HEK293 (cell line): ENCODE measurements at regions not wholly inside any gene's neighbourhood (a gene's known extent, or its start where the extent isn't known, plus 50 kb on each side); places are given as distances from the start of the nearest gene placed in this dataset.

Experiments used
- CTCF ChIA-PET: fragments of 350-600 bp; formaldehyde crosslinking; extraction: SDS; loops from one replicate; lab custom pipeline; 2021; ENCODE audit warnings: antibody characterized with exemption; lab: Yijun Ruan, JAX
- POLR2A ChIA-PET: fragments of 300-600 bp; formaldehyde crosslinking; extraction: SDS; loops from one replicate; lab custom pipeline; 2020; ENCODE audit warnings: antibody characterized with exemption, inconsistent platforms; lab: Yijun Ruan, JAX
- H3K27ac ChIP-seq: fragments of 200-500 bp; sonication (Bioruptor generic); 2 replicates; pipeline ENCODE4 v1.5.1; 2014; ENCODE audit warnings: low read depth, low read length, control low read depth, inconsistent platforms; ENCODE audit errors: extremely low read depth
- H3K36me3 ChIP-seq, 2 experiments: fragments of 200-500 bp in 1 of 2; sonication (Bioruptor generic) in 1 of 2; 1 replicate in 1 of 2; 2 replicates in 1 of 2; pipeline ENCODE4 v1.5.1; 2014 to 2017; ENCODE audit warnings: inconsistent platforms in 2 of 2, low read length in 2 of 2; ENCODE audit not compliant: control insufficient read depth in 2 of 2, insufficient read depth in 1 of 2
- H3K4me1 ChIP-seq: fragments of 200-500 bp; sonication (Bioruptor generic); 2 replicates; pipeline ENCODE4 v1.5.1; 2014; ENCODE audit warnings: mild to moderate bottlenecking, low read length, inconsistent platforms; ENCODE audit not compliant: control insufficient read depth, insufficient read depth
- H3K4me3 ChIP-seq: 2 replicates; pipeline ENCODE4 v1.5.1; 2011; ENCODE audit warnings: low read depth, mild to moderate bottlenecking, control low read depth, low read length, moderate library complexity
- H3K9me3 ChIP-seq: fragments of 200-500 bp; sonication (Bioruptor generic); 2 replicates; pipeline ENCODE4 v1.5.1; 2014; ENCODE audit warnings: low read depth, low read length, inconsistent platforms; ENCODE audit not compliant: control insufficient read depth, insufficient read depth
- KLF10 ChIP-seq: fragments of 450-650 bp; IDR thresholded peaks from 2 replicates; pipeline ENCODE4 v1.5.1; 2018; ENCODE audit warnings: missing biosample characterization, mild to moderate bottlenecking, missing genetic modification characterization
- SCRT2 ChIP-seq: fragments of 450-650 bp; formaldehyde crosslinking; IDR thresholded peaks from 2 replicates; pipeline ENCODE4 v1.5.1; 2016; ENCODE audit warnings: missing biosample characterization, missing genetic modification characterization
- SP2 ChIP-seq: fragments of 450-650 bp; formaldehyde crosslinking; IDR thresholded peaks from 2 replicates; pipeline ENCODE4 v1.5.1; 2016; ENCODE audit warnings: missing biosample characterization, missing genetic modification characterization
- TCF7L2 ChIP-seq: IDR thresholded peaks from 2 replicates; pipeline ENCODE4 v1.6.1; 2011; ENCODE audit warnings: low read depth, mild to moderate bottlenecking, inconsistent platforms, low read length, moderate library complexity, borderline replicate concordance
- ZBTB1 ChIP-seq: fragments of 450-650 bp; formaldehyde crosslinking; IDR thresholded peaks from 2 replicates; pipeline ENCODE4 v1.5.1; 2016; ENCODE audit warnings: missing biosample characterization, missing genetic modification characterization
- ZBTB20 ChIP-seq: fragments of 450-650 bp; formaldehyde crosslinking; IDR thresholded peaks from 2 replicates; pipeline ENCODE4 v1.5.1; 2016; ENCODE audit warnings: missing biosample characterization, missing genetic modification characterization
- ZBTB8A ChIP-seq: fragments of 450-650 bp; formaldehyde crosslinking; IDR thresholded peaks from 2 replicates; pipeline ENCODE4 v1.5.1; 2016; ENCODE audit warnings: missing biosample characterization, missing genetic modification characterization
- ZNF121 ChIP-seq: fragments of 450-650 bp; formaldehyde crosslinking; IDR thresholded peaks from 2 replicates; pipeline ENCODE4 v1.5.1; 2016; ENCODE audit warnings: missing biosample characterization, missing genetic modification characterization
- ZNF140 ChIP-seq: fragments of 450-650 bp; formaldehyde crosslinking; IDR thresholded peaks from 2 replicates; pipeline ENCODE4 v1.5.1; 2016; ENCODE audit warnings: missing biosample characterization, missing genetic modification characterization
- ZNF19 ChIP-seq: fragments of 450-650 bp; formaldehyde crosslinking; IDR thresholded peaks from 2 replicates; pipeline ENCODE4; 2016; ENCODE audit warnings: missing biosample characterization, missing genetic modification characterization, low read depth
- ZNF211 ChIP-seq: fragments of 450-650 bp; formaldehyde crosslinking; IDR thresholded peaks from 2 replicates; pipeline ENCODE4 v1.5.1; 2016; ENCODE audit warnings: low read depth, missing biosample characterization, missing genetic modification characterization
- ZNF24 ChIP-seq: fragments of 450-650 bp; formaldehyde crosslinking; IDR thresholded peaks from 2 replicates; pipeline ENCODE4 v1.5.1; 2016; ENCODE audit warnings: missing biosample characterization, missing genetic modification characterization
- ZNF37A ChIP-seq: fragments of 450-650 bp; IDR thresholded peaks from 2 replicates; pipeline ENCODE4 v1.5.1; 2018; ENCODE audit warnings: missing biosample characterization, missing genetic modification characterization
- ZNF473 ChIP-seq: fragments of 450-650 bp; formaldehyde crosslinking; IDR thresholded peaks from 2 replicates; pipeline ENCODE4 v1.5.1; 2017; ENCODE audit warnings: missing biosample characterization, missing genetic modification characterization
- ZNF701 ChIP-seq: fragments of 450-650 bp; formaldehyde crosslinking; IDR thresholded peaks from 2 replicates; pipeline ENCODE4 v1.5.1; 2016; ENCODE audit warnings: missing biosample characterization, missing genetic modification characterization
- ZNF747 ChIP-seq: fragments of 450-650 bp; formaldehyde crosslinking; IDR thresholded peaks from 2 replicates; pipeline ENCODE4 v1.5.1; 2016; ENCODE audit warnings: missing biosample characterization, missing genetic modification characterization
- ZNF791 ChIP-seq: fragments of 450-650 bp; formaldehyde crosslinking; IDR thresholded peaks from 2 replicates; pipeline ENCODE4 v1.5.1; 2016; ENCODE audit warnings: missing biosample characterization, missing genetic modification characterization
- ZSCAN23 ChIP-seq: fragments of 450-650 bp; formaldehyde crosslinking; IDR thresholded peaks from 2 replicates; pipeline ENCODE4 v1.5.1; 2016; ENCODE audit warnings: missing biosample characterization, missing genetic modification characterization
- TF ChIP-seq, protein P1 (sequence below): fragments of 450-650 bp; formaldehyde crosslinking; IDR thresholded peaks from 2 replicates; pipeline ENCODE4 v1.5.1; 2017; ENCODE audit warnings: missing biosample characterization, missing genetic modification characterization
- TF ChIP-seq, protein P2 (sequence below): fragments of 450-650 bp; formaldehyde crosslinking; IDR thresholded peaks from 2 replicates; pipeline ENCODE4 v1.5.1; 2016; ENCODE audit warnings: missing biosample characterization, missing genetic modification characterization
- TF ChIP-seq, protein P3 (sequence below): fragments of 450-650 bp; formaldehyde crosslinking; IDR thresholded peaks from 2 replicates; pipeline ENCODE4 v1.5.1; 2016; ENCODE audit warnings: missing biosample characterization, missing genetic modification characterization, borderline replicate concordance
- TF ChIP-seq, protein P4 (sequence below): fragments of 450-650 bp; formaldehyde crosslinking; IDR thresholded peaks from 2 replicates; pipeline ENCODE4 v1.5.1; 2016; ENCODE audit warnings: missing biosample characterization, missing genetic modification characterization

DNA sequence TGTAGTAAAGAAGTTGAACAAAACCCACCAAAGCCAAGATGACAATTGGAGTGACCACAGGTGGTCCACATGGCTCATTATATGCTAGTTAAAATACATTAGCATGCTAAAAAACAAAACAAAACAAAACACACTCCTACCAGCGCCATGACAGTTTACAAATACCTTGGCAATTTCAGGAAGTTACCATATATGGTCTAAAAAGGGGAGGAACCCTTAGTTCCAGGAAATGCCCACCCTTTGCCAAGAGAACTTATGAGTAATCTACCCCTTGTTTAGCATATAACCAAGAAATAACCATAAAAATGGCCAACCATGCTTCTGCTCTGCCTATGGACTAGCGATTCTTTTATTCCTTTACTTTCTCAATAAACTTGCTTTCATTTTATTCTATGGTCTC is 979.1 kb upstream of the POT1 start:
- ChIA-PET POLR2A (no interaction called here), CTCF (no interaction called here)

DNA sequence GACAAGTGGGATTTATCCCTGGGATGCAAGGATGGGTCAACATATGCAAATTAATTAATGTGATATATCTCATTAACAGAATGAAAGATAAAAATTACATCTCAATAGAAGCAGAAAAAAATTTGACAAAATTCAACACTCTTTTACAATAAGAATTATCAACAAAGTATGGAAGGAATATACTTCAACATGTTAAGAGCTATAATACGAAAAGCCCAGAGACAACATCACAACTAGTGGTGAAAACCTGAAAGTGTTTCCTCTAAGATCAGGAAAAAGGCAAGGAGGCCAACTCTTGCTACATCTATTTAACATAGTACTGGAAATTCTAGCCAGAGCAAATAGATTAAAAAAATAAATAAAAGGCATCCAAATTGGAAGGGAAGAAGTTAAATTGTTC is 970.0 kb upstream of the POT1 start:
- H3K4me1 ChIP-seq, result no peaks in the 10 kb centered on the region
- no peaks in the 10 kb centered on the region for H3K9me3 ChIP-seq
- no peaks in the 10 kb centered on the region for H3K36me3 ChIP-seq
- ChIA-PET POLR2A (no interaction called here), CTCF (interaction anchor here (0.7 kb wide), 1 partner anchor 147 kb away, joined by 3 read pairs; no protein-coding TSS in a partner anchor)
- TF ChIP-seq SP2 (tag by site-specific recombination) (no peak), ZBTB1 (no peak), ZSCAN23 (tag by site-specific recombination) (no peak), SCRT2 (tag by site-specific recombination) (no peak), ZNF791 (no peak), ZNF37A (tag by site-specific recombination) (no peak), KLF10 (tag by site-specific recombination) (no peak), ZNF140 (tag by site-specific recombination) (no peak), ZNF747 (tag by site-specific recombination) (no peak), TCF7L2 (no peak), ZNF24 (tag by site-specific recombination) (no peak), ZBTB8A (tag by site-specific recombination) (no peak), ZNF473 (no peak)
- TF ChIP-seq, protein P1, sequence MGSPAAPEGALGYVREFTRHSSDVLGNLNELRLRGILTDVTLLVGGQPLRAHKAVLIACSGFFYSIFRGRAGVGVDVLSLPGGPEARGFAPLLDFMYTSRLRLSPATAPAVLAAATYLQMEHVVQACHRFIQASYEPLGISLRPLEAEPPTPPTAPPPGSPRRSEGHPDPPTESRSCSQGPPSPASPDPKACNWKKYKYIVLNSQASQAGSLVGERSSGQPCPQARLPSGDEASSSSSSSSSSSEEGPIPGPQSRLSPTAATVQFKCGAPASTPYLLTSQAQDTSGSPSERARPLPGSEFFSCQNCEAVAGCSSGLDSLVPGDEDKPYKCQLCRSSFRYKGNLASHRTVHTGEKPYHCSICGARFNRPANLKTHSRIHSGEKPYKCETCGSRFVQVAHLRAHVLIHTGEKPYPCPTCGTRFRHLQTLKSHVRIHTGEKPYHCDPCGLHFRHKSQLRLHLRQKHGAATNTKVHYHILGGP (tag by site-specific recombination), result no peak
- TF ChIP-seq, protein P2, sequence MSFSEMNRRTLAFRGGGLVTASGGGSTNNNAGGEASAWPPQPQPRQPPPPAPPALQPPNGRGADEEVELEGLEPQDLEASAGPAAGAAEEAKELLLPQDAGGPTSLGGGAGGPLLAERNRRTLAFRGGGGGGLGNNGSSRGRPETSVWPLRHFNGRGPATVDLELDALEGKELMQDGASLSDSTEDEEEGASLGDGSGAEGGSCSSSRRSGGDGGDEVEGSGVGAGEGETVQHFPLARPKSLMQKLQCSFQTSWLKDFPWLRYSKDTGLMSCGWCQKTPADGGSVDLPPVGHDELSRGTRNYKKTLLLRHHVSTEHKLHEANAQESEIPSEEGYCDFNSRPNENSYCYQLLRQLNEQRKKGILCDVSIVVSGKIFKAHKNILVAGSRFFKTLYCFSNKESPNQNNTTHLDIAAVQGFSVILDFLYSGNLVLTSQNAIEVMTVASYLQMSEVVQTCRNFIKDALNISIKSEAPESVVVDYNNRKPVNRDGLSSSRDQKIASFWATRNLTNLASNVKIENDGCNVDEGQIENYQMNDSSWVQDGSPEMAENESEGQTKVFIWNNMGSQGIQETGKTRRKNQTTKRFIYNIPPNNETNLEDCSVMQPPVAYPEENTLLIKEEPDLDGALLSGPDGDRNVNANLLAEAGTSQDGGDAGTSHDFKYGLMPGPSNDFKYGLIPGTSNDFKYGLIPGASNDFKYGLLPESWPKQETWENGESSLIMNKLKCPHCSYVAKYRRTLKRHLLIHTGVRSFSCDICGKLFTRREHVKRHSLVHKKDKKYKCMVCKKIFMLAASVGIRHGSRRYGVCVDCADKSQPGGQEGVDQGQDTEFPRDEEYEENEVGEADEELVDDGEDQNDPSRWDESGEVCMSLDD (tag by site-specific recombination), result no peak
- no peak overlapping the region for H3K27ac ChIP-seq
- H3K4me3 ChIP-seq, result no peak overlapping the region

More for the DNA sequence above, 979.1 kb upstream of the POT1 start:
- Histone ChIP-seq H3K36me3 (no peaks in the 10 kb centered on the region), H3K4me3 (no peak overlapping the region), H3K4me1 (no peaks in the 10 kb centered on the region), H3K9me3 (no peaks in the 10 kb centered on the region), H3K27ac (no peak overlapping the region)
- TF ChIP-seq ZNF701 (tag by site-specific recombination) (no peak), ZBTB8A (tag by site-specific recombination) (no peak), ZNF211 (no peak), ZNF121 (tag by site-specific recombination) (no peak), ZBTB20 (tag by site-specific recombination) (no peak), ZNF19 (tag by site-specific recombination) (no peak), ZNF140 (tag by site-specific recombination) (no peak)
- TF ChIP-seq, protein P3, sequence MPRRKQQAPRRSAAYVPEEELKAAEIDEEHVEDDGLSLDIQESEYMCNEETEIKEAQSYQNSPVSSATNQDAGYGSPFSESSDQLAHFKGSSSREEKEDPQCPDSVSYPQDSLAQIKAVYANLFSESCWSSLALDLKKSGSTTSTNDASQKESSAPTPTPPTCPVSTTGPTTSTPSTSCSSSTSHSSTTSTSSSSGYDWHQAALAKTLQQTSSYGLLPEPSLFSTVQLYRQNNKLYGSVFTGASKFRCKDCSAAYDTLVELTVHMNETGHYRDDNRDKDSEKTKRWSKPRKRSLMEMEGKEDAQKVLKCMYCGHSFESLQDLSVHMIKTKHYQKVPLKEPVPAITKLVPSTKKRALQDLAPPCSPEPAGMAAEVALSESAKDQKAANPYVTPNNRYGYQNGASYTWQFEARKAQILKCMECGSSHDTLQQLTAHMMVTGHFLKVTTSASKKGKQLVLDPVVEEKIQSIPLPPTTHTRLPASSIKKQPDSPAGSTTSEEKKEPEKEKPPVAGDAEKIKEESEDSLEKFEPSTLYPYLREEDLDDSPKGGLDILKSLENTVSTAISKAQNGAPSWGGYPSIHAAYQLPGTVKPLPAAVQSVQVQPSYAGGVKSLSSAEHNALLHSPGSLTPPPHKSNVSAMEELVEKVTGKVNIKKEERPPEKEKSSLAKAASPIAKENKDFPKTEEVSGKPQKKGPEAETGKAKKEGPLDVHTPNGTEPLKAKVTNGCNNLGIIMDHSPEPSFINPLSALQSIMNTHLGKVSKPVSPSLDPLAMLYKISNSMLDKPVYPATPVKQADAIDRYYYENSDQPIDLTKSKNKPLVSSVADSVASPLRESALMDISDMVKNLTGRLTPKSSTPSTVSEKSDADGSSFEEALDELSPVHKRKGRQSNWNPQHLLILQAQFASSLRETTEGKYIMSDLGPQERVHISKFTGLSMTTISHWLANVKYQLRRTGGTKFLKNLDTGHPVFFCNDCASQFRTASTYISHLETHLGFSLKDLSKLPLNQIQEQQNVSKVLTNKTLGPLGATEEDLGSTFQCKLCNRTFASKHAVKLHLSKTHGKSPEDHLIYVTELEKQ (tag by site-specific recombination), result no peak
- TF ChIP-seq, protein P4, sequence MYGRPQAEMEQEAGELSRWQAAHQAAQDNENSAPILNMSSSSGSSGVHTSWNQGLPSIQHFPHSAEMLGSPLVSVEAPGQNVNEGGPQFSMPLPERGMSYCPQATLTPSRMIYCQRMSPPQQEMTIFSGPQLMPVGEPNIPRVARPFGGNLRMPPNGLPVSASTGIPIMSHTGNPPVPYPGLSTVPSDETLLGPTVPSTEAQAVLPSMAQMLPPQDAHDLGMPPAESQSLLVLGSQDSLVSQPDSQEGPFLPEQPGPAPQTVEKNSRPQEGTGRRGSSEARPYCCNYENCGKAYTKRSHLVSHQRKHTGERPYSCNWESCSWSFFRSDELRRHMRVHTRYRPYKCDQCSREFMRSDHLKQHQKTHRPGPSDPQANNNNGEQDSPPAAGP, result no peak
